HL-60 (cell line): ENCODE measurements at regions not wholly inside any gene's neighbourhood (a gene's known extent, or its start where the extent isn't known, plus 50 kb on each side); places are given as distances from the start of the nearest gene placed in this dataset.

Source experiments
- CTCF ChIP-seq: IDR thresholded peaks from one replicate; pipeline ENCODE4 v1.5.1; 2011; ENCODE audit warnings: low read length, control low read depth, inconsistent platforms; ENCODE audit not compliant: insufficient read depth
- GABPA ChIP-seq: IDR thresholded peaks from 2 replicates; pipeline ENCODE4 v1.6.1; 2012; ENCODE audit warnings: low read depth
- POLR2AphosphoS5 ChIP-seq: IDR thresholded peaks from 2 replicates; pipeline ENCODE4 v1.6.1; 2012; ENCODE audit warnings: low read depth
- REST ChIP-seq: IDR thresholded peaks from 2 replicates; pipeline ENCODE4 v1.6.1; 2012; ENCODE audit warnings: low read depth; ENCODE audit not compliant: insufficient replicate concordance

GRCh38 chr3:163548015-163548414 lies 1530.3 kb downstream of the SI start:
- TF ChIP-seq POLR2AphosphoS5 (no peak), CTCF (no peak), REST (no peak), GABPA (no peak)
